HG03066 (cell line): ENCODE measurements at regions not wholly inside any gene's neighbourhood (a gene's known extent, or its start where the extent isn't known, plus 50 kb on each side); places are given as distances from the start of the nearest gene placed in this dataset.

Source experiments
- ATAC-seq: cut with Tn5 transposase; IDR thresholded peaks from one replicate; pipeline ENCODE4 v1.9.1; 2021; ENCODE audit warnings: low read depth; ENCODE audit not compliant: unreplicated experiment

DNA sequence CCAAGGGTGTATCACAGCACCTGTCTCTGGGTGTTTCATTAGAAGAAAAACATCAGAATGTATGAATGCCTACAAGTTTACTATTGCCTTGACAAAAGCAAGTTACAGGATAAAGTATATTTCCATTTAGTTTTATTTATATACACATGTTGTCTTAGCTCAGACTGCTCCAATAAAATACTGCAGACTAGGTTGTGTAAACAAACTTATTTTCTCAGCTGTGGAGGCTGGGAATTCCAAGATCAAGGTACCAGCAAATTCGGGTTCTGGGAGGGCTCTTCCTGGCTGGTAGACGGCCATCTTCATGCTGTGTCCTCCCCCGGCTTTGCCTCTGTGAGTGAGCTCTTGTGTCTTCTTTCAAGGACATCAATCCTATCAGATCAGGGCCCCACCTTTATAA lies 77.1 kb upstream of the UNC5B start:
- ATAC-seq = no peak

DNA sequence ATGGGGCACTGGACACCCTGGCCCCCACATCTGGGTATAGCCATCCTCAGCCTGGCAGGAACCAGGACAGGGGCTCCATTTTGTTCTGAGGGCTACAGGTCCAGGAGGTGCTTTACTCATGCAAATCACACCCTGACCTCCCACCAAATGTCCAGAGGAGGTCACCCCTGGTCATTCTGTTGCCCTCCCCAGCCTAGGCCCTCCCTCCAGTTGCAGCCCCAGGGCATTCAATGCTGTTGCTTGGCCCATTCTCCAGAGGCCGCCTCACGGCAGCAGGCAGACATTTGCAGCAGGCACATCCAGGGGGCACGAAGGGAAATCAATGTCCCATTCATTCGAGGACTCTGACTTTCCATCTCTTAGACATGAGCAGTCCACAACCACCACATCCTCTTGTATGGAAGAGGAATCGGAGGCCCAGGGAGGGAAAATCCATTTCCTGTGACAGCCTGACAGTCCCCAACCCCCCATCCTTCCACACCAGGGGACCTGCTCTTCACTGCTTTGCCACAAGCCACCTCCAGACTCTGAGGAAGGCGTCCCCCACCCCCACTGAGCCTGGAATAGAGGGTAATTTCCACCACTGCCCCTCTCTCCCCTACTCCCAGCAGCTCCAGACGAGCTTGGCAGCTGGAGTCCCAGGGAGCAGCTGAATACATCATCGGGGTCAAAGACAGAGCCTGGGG lies 76.2 kb upstream of the UNC5B start:
- ATAC-seq = no peak

DNA sequence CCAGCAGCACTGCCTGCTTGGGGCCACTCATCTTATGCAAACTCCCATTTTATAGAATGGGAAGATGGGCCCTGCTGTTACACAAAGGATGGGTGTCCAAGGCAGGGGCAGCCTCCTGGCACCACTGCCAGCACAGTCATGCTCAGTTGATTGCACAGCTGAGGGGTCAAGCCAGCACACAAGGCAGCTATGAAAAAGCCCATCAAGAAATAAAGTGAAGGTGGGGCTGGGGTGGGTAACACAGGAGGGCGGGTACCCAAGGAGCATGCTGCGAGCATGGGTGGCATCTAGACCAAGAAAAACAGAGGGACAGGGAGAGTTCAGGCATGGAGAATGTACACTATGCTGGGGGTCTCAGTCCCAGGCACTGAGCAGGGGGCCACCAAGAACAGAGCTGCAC lies 74.7 kb upstream of the UNC5B start:
- no peak for ATAC-seq

DNA sequence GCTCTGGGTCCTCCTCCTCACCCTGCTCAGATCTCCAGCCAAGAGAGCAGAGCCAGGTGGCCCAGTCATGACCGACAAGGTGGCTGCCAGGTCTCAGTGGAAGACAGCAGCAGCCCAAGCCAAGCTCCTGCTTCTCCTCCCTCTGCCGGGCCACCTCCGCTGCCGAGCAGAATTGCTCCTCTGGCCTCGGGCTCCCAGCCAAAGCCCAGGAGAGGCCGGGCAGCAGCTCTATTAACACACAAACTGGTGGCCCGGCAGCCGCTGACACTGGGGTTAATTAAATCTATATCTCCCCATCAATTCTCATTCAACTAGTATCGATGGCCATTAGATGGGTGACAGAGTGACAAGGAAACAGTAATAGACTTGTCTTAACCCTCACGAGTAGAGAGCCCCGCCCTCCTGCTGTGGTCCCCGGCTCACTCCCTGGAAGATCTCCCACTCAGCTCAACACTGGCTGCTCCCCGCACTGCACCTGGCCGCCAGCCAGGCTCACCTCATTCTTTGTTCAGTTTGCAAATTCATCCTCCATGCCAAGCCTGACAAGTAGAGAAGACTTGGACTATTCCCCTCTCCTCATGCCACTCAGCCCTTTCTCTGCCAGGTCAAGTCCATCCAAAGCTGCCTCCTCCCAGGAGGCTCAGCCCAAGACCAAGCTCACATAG lies 74.1 kb upstream of the UNC5B start:
- no peak for ATAC-seq

DNA sequence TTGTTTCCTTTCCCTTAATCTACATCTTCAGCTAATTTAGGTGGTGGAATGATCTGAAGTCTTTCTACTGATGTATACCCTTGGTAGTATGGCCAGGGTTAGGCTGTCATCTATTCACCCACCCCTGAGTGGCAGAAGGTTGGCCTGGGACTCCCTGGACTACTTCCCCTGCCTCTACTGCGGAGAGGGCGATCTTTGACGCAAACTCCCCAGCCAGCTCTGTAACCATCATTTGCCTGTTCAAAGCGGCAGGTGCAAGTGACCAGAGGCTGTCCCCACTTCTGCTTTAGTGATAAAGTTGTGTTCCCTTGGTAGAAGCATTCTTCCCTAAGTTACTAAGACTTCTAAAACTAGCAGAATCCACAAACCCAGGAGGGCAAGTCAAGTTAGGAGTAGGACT lies 70.8 kb upstream of the UNC5B start:
- no peak for ATAC-seq

DNA sequence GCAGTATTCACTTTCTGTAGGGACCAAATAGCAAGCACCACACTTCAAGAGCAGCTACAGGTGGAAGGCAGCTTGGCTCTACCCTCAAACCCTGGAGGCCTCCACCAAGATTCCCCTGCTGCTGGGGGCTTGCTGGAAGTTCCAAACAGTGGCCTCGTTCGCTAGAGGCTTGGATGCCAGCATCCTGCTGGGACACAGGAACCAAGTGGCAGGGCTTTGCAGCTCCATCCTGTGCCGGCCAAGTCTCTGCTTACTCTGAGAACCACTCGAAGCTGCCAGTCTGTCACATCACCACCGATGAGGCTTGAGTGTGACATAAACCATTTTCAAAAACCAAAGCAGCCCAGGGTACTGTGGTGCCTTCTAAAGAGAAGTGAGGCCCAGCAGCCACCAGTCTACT lies 69.2 kb upstream of the UNC5B start:
- ATAC-seq = no peak

DNA sequence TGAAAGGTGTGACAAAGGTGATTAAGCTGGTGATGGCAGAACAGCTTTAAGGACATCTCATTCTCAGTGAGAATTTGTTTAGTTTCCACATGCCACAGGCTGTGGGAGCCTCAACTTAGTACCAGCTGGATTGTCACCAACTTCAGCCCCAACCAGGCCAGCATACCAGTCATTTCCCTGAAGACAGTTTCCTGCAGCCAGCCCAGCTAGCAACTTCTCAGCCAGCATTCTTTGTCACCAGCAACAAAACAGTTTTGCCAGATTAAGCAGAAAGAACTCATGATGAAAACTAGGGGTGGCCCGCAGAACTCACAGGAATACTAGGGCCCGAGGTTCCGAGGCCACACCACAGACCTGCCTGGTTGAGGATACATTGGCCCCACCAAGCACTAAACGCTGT lies 68.8 kb upstream of the UNC5B start:
- no peak for ATAC-seq

DNA sequence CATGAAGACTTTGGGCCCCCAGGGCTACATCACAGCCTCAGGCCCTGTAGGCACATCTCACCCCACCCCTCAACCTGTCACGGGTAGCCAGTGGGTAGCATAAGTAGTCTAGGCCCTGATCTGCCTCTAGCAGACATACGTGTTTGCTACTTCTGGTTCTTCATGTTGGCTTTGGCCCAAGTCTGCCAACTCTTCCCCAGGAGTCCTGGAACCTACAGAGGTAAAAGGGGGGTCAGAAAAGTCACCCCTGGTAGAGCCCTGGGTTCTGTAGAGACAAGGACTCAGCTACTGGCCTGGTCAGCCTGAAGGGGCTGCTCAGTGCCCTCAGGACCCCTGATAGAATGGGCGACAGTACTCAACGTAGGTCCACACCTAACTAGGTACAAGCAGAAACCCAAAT lies 67.5 kb upstream of the UNC5B start:
- no peak for ATAC-seq

DNA sequence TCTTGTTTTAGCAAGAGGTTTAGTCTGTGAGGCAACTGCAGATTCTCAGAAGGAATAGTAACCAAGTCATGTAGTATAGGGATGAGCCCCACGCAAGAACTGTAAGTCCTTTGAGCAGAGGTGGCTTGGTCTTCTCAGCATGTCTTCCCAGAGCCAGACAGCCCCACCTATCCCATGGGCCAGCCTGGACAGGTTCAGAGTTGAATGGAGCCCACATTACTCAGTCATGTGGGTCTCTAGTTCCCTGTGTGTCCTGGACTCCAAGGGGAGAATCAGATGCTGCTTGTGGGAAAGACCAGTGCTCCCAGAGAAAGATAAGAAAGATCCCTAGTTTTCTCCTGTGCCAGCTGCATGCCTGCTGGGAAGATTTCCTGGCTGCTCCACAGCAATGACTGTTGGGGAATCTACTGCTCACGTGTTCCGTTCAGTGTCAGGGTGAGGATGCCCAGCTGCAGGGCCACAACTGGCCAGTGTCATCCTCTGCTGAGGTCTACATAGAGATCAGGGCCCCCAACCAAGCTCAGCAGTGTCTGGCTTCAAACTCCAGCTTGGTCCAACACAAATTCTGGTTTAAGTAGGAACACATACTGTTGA lies 66.9 kb upstream of the UNC5B start:
- no peak for ATAC-seq

DNA sequence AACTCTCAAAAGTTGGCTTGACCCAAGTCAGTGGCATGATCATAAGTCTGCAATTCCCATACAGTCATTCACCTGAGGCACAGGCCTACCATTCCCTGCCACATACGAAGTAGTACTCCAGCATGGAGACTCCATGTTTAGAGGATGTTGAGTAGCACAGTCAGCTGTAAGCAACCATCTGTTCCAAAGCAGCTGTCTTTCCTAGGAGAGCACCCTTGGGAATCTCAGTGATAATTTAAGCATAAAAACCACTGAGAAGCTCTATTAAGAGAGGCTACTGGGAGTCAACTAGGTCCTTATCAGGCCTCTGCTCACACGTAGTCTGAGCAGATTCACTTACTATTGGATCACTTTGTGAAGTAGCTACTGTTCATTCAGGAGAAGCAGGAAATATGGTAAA lies 61.6 kb upstream of the UNC5B start:
- no peak for ATAC-seq

DNA sequence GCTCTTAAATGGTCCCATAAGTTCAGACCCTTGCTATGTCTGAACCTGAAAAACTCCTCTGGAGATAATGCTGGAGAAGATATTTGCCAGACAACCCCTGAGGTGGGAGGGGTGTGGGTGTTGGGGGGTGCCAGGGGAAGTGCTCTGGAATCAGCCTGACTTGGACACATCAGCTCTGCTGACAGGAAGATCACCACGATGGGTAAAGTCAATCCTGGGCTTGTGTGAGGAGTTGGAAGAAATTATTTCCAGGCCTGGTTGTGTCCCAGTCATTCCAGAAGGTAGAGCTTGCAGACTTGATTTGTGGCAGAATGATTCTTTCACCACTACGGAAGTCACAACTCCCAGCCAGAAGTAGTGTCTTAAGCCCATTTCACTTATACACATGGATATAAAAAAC lies 60.3 kb upstream of the UNC5B start:
- ATAC-seq = no peak

DNA sequence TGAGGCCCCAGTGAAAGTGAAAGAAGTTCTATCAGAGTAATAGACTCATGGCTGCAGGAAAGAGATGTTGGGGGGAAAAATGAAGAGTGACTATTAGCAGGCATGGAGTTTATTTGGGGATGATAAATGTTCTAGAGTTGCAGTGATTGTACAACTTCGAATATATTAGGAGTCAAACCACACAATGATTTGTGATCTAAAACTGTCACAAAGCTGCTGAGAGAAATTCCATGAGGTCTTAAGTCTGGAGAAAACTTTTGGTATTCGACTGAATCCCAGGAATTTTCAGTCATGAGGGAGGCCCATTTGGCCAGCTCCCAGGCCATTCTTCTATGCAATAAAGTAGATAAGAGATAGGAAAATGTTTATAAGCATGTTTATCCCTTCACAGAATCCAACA lies 55.9 kb upstream of the UNC5B start:
- ATAC-seq = no peak

DNA sequence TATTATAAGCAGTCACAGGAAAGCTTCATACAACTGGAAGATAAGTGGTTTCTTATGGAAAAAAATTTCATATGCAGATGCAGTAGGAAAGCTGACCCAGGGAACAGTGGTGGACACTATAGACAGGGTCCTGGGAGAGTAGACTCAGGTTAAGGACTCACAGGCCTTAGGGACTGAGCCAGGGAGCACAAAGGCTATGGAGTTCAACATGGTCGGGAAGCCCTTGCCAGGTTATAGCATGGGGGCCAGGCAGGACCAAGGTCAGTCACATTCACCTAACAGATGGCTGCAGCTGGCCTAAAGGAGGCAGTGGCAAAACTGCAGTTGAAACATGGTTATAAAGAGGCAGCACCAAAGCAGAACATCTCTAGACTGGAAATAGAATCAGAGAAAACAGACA lies 54.9 kb upstream of the UNC5B start:
- ATAC-seq = no peak

DNA sequence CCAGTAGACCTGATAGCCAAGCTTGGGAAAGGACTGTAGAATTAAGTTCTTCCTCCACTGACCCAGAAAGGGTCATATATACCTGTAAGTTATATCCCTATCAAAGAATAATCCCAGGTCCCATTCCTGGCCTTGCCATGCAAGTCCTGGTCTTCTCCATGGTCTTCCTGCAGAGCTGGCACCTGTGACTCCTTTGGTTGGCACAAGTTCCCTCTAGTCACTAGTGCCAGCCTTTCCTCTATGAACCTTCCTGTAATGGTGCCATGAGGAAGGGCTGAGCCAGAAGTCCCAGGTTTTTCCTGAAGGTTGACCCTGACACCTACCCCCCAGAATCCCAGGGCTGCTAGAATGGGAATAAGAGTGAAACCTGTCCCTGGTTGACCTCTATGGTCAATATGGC lies 54.1 kb upstream of the UNC5B start:
- no peak for ATAC-seq

DNA sequence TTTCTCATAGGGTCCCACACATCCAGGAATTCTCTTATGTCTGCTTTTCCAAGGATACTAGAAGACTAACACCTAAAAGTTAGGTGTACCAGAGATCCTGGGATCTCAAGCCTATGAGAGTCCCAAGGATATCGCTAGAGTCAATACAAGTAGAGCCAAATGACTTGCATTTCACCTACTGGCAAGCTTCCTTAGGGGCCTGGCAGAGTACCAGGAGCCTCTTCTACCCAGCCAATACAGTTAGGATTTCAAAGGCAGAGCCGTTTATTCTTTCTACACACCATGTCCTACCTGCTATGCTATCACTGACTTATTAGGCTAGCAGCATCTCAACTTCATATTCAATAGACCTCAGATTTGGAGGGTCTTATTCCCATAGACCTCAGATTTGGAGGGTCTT lies 53.5 kb upstream of the UNC5B start:
- no peak for ATAC-seq

DNA sequence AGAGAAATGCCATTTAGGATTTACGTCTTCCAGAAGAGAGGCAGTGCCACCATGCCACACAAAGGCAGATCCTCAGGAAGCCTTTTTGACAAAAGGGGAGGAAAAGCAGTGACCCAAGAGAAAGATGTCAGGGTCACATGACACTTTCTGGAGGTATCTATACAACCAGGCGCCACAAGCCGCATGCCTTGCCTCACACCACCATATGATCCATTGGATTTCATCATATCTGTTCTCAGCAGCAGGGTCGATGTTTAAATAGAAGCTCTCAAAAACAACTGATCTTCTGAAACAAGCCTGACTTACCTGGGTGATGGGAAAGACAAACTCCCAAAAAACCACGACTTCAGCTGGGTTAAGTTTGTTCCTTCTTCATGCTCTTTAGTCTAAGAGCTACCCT lies 52.5 kb upstream of the UNC5B start:
- no peak for ATAC-seq

DNA sequence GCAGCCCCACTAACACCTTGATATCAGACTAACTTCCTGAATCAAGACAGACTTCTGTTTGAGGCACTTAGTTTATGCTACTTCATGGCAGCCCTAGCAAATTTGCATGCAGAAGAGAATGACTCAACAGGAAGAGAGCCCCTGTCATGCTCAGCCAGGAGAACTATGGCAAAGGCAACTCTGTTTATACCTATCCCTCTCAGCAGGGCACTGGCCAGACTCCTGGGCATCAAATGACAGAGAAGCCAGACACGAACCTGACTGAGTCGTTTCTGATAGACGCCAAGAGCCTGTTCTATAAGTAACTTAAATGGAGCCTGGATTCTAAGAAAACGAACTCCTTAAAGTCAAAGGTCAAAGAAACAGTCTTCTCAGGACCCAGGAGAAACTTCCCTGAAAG lies 50.9 kb upstream of the UNC5B start:
- no peak for ATAC-seq
